ENCODE measurements at regions not wholly inside any gene's neighbourhood (a gene's known extent, or its start where the extent isn't known, plus 50 kb on each side); places are given as distances from the start of the nearest gene placed in this dataset.
"Not testable (repeated sequence)": the region's sequence is repeated elsewhere in the genome, so short reads cannot be mapped to it uniquely, and the experiment has no call there.

DNA sequence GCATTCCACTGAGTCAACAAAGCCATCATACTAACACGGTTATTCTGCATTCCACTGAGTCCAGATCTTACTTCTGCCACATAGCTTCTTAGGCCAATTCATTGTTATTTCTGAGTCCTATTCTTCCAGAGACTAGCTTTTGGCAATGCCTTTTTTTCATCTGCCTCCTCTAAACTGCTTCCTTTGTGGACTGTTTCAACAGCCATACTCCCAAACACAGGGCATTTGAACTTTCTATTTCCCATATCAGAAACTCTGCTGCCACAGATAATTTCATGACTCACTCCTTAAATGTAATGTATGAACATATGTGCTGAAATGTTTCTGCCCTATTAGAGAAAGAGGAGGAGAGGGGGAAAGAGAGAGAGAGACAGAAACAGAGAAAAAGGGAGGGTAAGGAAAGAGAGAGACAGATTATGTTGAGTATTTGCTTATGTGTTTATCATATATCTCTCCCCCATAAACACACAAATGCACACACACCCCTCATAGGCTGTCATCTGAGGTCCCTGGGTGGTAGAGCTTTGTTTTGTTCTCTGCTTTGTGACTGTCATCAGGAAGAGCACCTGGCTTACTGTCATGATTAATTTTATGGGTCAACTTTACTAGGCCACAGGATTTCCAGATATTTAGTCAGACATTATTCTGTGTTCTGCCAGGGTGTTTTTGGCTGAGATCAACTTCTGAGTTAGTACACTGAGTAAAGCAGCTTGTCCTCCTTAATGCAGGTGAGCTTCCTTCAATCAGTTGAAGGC is 308.0 kb upstream of the KCND2 start:
- no peak overlapping the region for H3K4me3 ChIP-seq (ENCODE audit: low read depth in 1 of 5, low read length in 5 of 5)
- H3K27ac ChIP-seq (ENCODE audit: low read depth, low read length), result no peak overlapping the region
- H3K4me1 ChIP-seq (ENCODE audit: control insufficient read depth in 5 of 5, insufficient read depth in 5 of 5, low read length in 5 of 5), result no peaks in the 10 kb centered on the region
- H3K27me3 ChIP-seq (ENCODE audit: control insufficient read depth in 5 of 5, insufficient read depth in 4 of 5, low read length in 5 of 5), result no peaks in the 10 kb centered on the region
- no peaks in the 10 kb centered on the region for H3K36me3 ChIP-seq (ENCODE audit: control insufficient read depth in 5 of 5, insufficient read depth in 5 of 5, low read length in 5 of 5)
- H3K9ac ChIP-seq (ENCODE audit: low read length in 5 of 5), result no peak overlapping the region
- H3K9me3 ChIP-seq (ENCODE audit: control insufficient read depth in 5 of 5, low read length in 5 of 5), result no peaks in the 10 kb centered on the region

DNA sequence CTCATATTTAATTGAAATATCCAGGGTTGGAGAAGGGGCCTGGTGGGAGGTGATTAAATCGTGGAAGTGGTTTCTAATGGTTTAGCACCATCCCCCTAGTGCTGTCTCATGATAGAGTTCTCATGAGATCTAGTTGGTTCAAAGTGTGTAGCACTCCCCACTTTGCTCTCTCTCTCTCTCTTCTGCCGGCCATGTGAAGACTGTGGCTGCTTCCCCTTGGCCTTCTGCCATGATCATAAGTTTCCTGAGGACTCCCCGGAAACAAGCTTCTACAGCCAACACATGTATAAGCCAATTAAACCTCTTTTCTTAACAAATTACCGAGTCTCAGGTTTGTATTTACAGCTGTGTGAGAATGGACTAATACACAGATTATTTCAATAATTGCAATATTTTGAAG is 305.8 kb upstream of the KCND2 start:
- no peak overlapping the region for H3K9ac ChIP-seq (ENCODE audit: low read length in 5 of 5)
- no peaks in the 10 kb centered on the region for H3K27me3 ChIP-seq (ENCODE audit: control insufficient read depth in 5 of 5, insufficient read depth in 4 of 5, low read length in 5 of 5)
- no peaks in the 10 kb centered on the region for H3K36me3 ChIP-seq (ENCODE audit: control insufficient read depth in 5 of 5, insufficient read depth in 5 of 5, low read length in 5 of 5)
- H3K9me3 ChIP-seq (ENCODE audit: control insufficient read depth in 5 of 5, low read length in 5 of 5), result no peaks in the 10 kb centered on the region
- no peak overlapping the region for H3K4me3 ChIP-seq (ENCODE audit: low read depth in 1 of 5, low read length in 5 of 5)
- no peaks in the 10 kb centered on the region for H3K4me1 ChIP-seq (ENCODE audit: control insufficient read depth in 5 of 5, insufficient read depth in 5 of 5, low read length in 5 of 5)
- H3K27ac ChIP-seq (ENCODE audit: low read depth, low read length), result no peak overlapping the region

DNA sequence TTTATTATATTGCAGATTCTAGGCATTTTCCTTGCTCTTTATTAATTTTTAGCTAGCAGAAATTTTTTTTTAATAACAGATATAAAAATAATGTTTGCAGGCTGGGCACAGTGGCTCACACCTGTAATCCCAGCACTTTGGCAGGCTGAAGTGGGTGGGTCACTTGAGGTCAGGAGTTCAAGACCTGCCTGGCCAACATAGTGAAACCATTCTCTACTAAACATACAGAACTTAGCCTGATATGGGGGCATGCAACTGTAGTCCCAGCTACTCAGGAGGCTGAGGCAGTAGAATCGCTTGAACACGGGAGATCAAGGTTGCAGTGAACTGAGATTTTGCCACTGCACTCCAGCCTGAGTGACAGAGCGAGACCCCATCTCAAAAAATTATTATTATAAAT is 304.6 kb upstream of the KCND2 start:
- not testable (repeated sequence) for H3K27ac ChIP-seq (ENCODE audit: low read depth, low read length); H3K9me3 ChIP-seq (ENCODE audit: control insufficient read depth in 5 of 5, low read length in 5 of 5); H3K9ac ChIP-seq (ENCODE audit: low read length in 5 of 5); H3K4me1 ChIP-seq (ENCODE audit: control insufficient read depth in 5 of 5, insufficient read depth in 5 of 5, low read length in 5 of 5); H3K4me3 ChIP-seq (ENCODE audit: low read depth in 1 of 5, low read length in 5 of 5); H3K36me3 ChIP-seq (ENCODE audit: control insufficient read depth in 5 of 5, insufficient read depth in 5 of 5, low read length in 5 of 5); H3K27me3 ChIP-seq (ENCODE audit: control insufficient read depth in 5 of 5, insufficient read depth in 4 of 5, low read length in 5 of 5)

DNA sequence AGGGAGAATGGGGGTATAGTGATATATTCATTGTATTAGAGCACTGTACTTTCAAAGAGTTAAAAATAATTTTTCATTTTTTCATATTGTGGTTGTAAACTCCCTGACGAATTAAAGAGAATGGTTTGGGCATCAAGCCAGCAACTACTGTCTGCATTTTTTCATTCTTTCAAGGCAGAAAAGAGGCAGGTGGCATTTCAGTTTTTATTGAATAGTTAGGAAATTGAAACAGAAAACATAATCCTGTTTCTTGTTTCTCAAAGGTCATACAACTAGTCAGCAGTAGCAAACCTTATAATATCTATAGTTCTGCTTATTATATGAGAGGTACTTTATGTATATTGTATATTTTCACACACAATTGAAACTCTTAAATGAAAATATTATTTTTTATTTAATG is 303.9 kb upstream of the KCND2 start:
- Histone ChIP-seq H3K4me1 (ENCODE audit: control insufficient read depth in 5 of 5, insufficient read depth in 5 of 5, low read length in 5 of 5) (no peaks in the 10 kb centered on the region), H3K36me3 (ENCODE audit: control insufficient read depth in 5 of 5, insufficient read depth in 5 of 5, low read length in 5 of 5) (no peaks in the 10 kb centered on the region), H3K9me3 (ENCODE audit: control insufficient read depth in 5 of 5, low read length in 5 of 5) (no peaks in the 10 kb centered on the region), H3K27ac (ENCODE audit: low read depth, low read length) (no peak overlapping the region), H3K27me3 (ENCODE audit: control insufficient read depth in 5 of 5, insufficient read depth in 4 of 5, low read length in 5 of 5) (no peaks in the 10 kb centered on the region), H3K4me3 (ENCODE audit: low read depth in 1 of 5, low read length in 5 of 5) (no peak overlapping the region), H3K9ac (ENCODE audit: low read length in 5 of 5) (no peak overlapping the region)

DNA sequence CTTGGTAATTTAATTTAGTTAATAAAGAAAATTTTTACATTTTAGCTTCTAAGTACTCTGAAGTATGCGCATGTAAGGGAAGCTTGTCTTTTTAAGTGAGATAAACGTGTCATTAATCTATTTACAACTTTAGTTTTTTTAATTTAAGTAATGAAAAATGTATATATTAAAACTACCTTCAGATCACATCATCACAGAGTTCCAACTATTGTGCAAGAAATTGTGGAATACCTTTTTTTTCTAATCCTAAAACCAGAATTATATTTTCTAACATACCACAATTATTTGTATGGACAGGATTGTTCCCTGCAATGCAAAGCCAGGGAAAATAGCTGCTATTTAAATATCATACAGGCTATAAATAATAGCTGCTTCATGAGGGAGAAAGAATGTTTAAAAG is 303.2 kb upstream of the KCND2 start:
- Histone ChIP-seq H3K27me3 (ENCODE audit: control insufficient read depth in 5 of 5, insufficient read depth in 4 of 5, low read length in 5 of 5) (no peaks in the 10 kb centered on the region), H3K4me3 (ENCODE audit: low read depth in 1 of 5, low read length in 5 of 5) (no peak overlapping the region), H3K4me1 (ENCODE audit: control insufficient read depth in 5 of 5, insufficient read depth in 5 of 5, low read length in 5 of 5) (no peaks in the 10 kb centered on the region), H3K9ac (ENCODE audit: low read length in 5 of 5) (no peak overlapping the region), H3K27ac (ENCODE audit: low read depth, low read length) (no peak overlapping the region), H3K36me3 (ENCODE audit: control insufficient read depth in 5 of 5, insufficient read depth in 5 of 5, low read length in 5 of 5) (no peaks in the 10 kb centered on the region), H3K9me3 (ENCODE audit: control insufficient read depth in 5 of 5, low read length in 5 of 5) (no peaks in the 10 kb centered on the region)

DNA sequence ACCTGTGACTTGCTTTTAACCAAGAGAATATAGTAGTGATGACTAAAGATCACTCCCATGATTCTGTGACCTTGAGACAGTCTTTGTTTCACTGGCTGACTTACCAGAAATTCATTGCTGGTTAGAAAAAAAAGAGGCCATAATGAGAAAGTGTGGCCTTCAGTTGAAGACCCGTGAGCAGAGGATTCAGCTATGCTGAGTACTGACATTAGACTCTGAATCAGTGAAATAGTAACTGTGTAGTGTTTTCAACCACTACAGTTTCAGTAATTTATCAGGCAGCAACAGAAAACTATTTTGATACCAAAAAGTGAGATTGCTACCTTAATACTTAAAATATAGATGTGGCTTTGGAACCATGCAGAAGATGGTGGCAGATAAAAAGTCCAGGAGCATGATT is 298.0 kb upstream of the KCND2 start:
- Histone ChIP-seq H3K36me3 (ENCODE audit: control insufficient read depth in 5 of 5, insufficient read depth in 5 of 5, low read length in 5 of 5) (no peaks in the 10 kb centered on the region), H3K27me3 (ENCODE audit: control insufficient read depth in 5 of 5, insufficient read depth in 4 of 5, low read length in 5 of 5) (no peaks in the 10 kb centered on the region), H3K4me3 (ENCODE audit: low read depth in 1 of 5, low read length in 5 of 5) (no peak overlapping the region), H3K4me1 (ENCODE audit: control insufficient read depth in 5 of 5, insufficient read depth in 5 of 5, low read length in 5 of 5) (no peaks in the 10 kb centered on the region), H3K27ac (ENCODE audit: low read depth, low read length) (no peak overlapping the region), H3K9me3 (ENCODE audit: control insufficient read depth in 5 of 5, low read length in 5 of 5) (no peaks in the 10 kb centered on the region), H3K9ac (ENCODE audit: low read length in 5 of 5) (no peak overlapping the region)

DNA sequence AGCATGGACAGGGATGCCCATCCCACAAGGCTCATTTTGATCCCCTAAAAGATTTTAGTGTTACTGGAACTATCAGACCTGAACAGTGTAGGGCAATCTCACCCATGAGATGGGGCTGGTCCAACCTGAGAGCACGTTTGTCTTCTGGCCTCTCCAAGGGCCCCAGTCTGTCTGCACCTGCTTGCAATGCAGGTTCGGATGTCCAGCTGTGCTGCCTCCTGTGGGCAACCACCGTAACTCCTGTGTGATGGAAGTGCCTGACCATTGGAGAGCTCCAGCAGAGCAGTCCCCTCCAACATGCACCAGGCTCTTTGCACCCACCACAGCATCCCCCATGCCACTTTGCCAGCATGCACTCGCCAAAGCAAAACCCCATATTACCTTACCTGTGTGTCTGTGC is 290.1 kb upstream of the KCND2 start:
- H3K27ac ChIP-seq (ENCODE audit: low read depth, low read length), result no peak overlapping the region
- no peaks in the 10 kb centered on the region for H3K36me3 ChIP-seq (ENCODE audit: control insufficient read depth in 5 of 5, insufficient read depth in 5 of 5, low read length in 5 of 5)
- H3K4me3 ChIP-seq (ENCODE audit: low read depth in 1 of 5, low read length in 5 of 5), result no peak overlapping the region
- H3K27me3 ChIP-seq (ENCODE audit: control insufficient read depth in 5 of 5, insufficient read depth in 4 of 5, low read length in 5 of 5), result no peaks in the 10 kb centered on the region
- peaks cover 0 to 5% (median 0%) of the 10 kb centered on the region in 5 donors for H3K9me3 ChIP-seq (ENCODE audit: control insufficient read depth in 5 of 5, low read length in 5 of 5)
- H3K9ac ChIP-seq (ENCODE audit: low read length in 5 of 5), result no peak overlapping the region
- no peaks in the 10 kb centered on the region for H3K4me1 ChIP-seq (ENCODE audit: control insufficient read depth in 5 of 5, insufficient read depth in 5 of 5, low read length in 5 of 5)

DNA sequence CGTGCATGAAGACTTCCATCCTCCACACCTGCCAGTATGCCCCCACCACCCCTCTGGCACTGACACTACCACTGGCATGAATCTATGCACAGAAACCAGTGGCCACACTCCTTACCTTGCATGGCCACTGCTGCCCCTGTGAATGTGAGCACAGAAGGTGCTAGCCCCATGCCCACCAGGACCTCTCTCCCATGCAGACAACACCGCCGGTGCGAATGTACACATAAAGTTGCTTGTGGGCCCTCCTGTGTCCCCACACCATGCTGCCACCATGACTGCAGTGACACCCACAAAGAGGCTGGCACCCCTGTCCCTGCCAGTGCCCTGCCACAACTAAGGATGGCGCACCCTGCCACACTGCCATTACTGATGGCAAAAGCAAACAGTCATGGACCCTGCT is 289.5 kb upstream of the KCND2 start:
- Histone ChIP-seq H3K9ac (ENCODE audit: low read length in 5 of 5) (no peak overlapping the region), H3K27me3 (ENCODE audit: control insufficient read depth in 5 of 5, insufficient read depth in 4 of 5, low read length in 5 of 5) (no peaks in the 10 kb centered on the region), H3K36me3 (ENCODE audit: control insufficient read depth in 5 of 5, insufficient read depth in 5 of 5, low read length in 5 of 5) (no peaks in the 10 kb centered on the region), H3K4me1 (ENCODE audit: control insufficient read depth in 5 of 5, insufficient read depth in 5 of 5, low read length in 5 of 5) (no peaks in the 10 kb centered on the region), H3K4me3 (ENCODE audit: low read depth in 1 of 5, low read length in 5 of 5) (no peak overlapping the region), H3K9me3 (ENCODE audit: control insufficient read depth in 5 of 5, low read length in 5 of 5) (peaks cover 0 to 5% (median 0%) of the 10 kb centered on the region in 5 donors), H3K27ac (ENCODE audit: low read depth, low read length) (no peak overlapping the region)

DNA sequence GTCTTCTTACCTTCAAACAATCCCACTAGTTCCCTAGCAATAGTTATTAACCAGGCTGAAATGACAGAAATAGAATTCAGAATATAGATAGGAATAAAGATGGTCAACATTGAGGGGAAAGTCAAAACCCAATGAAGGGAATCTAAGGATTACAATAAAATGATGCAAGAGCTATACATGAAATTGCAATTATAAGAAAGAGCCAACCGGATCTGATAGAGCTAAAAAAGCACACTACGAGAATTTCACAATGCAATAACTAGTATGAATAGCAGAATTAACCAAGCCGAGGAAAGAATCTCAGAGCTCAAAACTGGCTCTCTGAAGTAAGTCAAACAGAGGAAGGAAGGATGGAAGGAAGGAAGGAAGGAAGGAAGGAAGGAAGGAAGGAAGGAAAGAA is 288.7 kb upstream of the KCND2 start:
- no peaks in the 10 kb centered on the region for H3K36me3 ChIP-seq (ENCODE audit: control insufficient read depth in 5 of 5, insufficient read depth in 5 of 5, low read length in 5 of 5)
- H3K4me3 ChIP-seq (ENCODE audit: low read depth in 1 of 5, low read length in 5 of 5), result no peak overlapping the region
- H3K27me3 ChIP-seq (ENCODE audit: control insufficient read depth in 5 of 5, insufficient read depth in 4 of 5, low read length in 5 of 5), result no peaks in the 10 kb centered on the region
- no peak overlapping the region for H3K27ac ChIP-seq (ENCODE audit: low read depth, low read length)
- H3K4me1 ChIP-seq (ENCODE audit: control insufficient read depth in 5 of 5, insufficient read depth in 5 of 5, low read length in 5 of 5), result no peaks in the 10 kb centered on the region
- H3K9ac ChIP-seq (ENCODE audit: low read length in 5 of 5), result no peak overlapping the region
- H3K9me3 ChIP-seq (ENCODE audit: control insufficient read depth in 5 of 5, low read length in 5 of 5), result peaks cover 0 to 5% (median 0%) of the 10 kb centered on the region in 5 donors

DNA sequence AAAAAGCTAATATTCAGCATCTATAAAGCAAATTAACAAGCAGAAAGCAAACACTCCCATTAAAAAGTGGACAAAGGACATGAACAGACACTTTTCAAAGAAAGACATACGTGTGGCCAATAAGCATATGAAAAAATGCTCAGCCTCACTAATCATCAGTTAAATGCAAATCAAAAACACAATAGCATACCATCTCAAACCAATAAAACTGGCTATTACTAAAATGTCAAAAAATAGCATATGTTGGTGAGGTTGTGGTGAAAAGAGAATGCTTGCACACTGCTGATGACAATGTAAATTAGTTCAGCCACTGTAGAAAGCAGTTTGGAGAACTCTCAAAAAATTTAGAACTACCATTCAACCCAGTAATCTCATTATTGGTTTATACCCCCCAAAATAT is 284.6 kb upstream of the KCND2 start:
- H3K36me3 ChIP-seq (ENCODE audit: control insufficient read depth in 5 of 5, insufficient read depth in 5 of 5, low read length in 5 of 5), result no peaks in the 10 kb centered on the region
- H3K9me3 ChIP-seq (ENCODE audit: control insufficient read depth in 5 of 5, low read length in 5 of 5), result peaks cover 0 to 5% (median 0%) of the 10 kb centered on the region in 5 donors
- H3K4me1 ChIP-seq (ENCODE audit: control insufficient read depth in 5 of 5, insufficient read depth in 5 of 5, low read length in 5 of 5), result no peaks in the 10 kb centered on the region
- no peak overlapping the region for H3K9ac ChIP-seq (ENCODE audit: low read length in 5 of 5)
- no peak overlapping the region for H3K4me3 ChIP-seq (ENCODE audit: low read depth in 1 of 5, low read length in 5 of 5)
- no peak overlapping the region for H3K27ac ChIP-seq (ENCODE audit: low read depth, low read length)
- H3K27me3 ChIP-seq (ENCODE audit: control insufficient read depth in 5 of 5, insufficient read depth in 4 of 5, low read length in 5 of 5), result no peaks in the 10 kb centered on the region

Measured in subcutaneous abdominal adipose tissue (tissue), 5 donors.